Chondrocyte (in vitro differentiated cells): ENCODE measurements at regions not wholly inside any gene's neighbourhood (a gene's known extent, or its start where the extent isn't known, plus 50 kb on each side); places are given as distances from the start of the nearest gene placed in this dataset.

Source experiments
- DNase-seq: peaks from one replicate; pipeline ENCODE4 v3.0.0; 2021; ENCODE audit warnings: mixed read lengths, low spot score
- H3K27ac Mint-ChIP-seq: one replicate; pipeline ENCODE4 v1.8.0; 2021; ENCODE audit warnings: mild to moderate bottlenecking, moderate library complexity, mixed read lengths; ENCODE audit not compliant: unreplicated experiment
- H3K27me3 Mint-ChIP-seq: 2 replicates; pipeline ENCODE4 v1.8.0; 2021; ENCODE audit warnings: low read depth, mixed read lengths
- H3K36me3 Mint-ChIP-seq: 2 replicates; pipeline ENCODE4 v1.8.0; 2021; ENCODE audit warnings: low read depth, mixed read lengths
- H3K4me1 Mint-ChIP-seq: 2 replicates; pipeline ENCODE4 v1.8.0; 2021; ENCODE audit warnings: low read depth, mild to moderate bottlenecking, mixed read lengths
- H3K4me3 Mint-ChIP-seq: one replicate; pipeline ENCODE4 v1.8.0; 2021; ENCODE audit warnings: mild to moderate bottlenecking, moderate library complexity, mixed read lengths; ENCODE audit not compliant: unreplicated experiment
- H3K9me3 Mint-ChIP-seq: 2 replicates; pipeline ENCODE4 v1.8.0; 2021; ENCODE audit warnings: low read depth, mixed read lengths
- TF ChIP-seq, protein P1 (sequence below): fragments of 200-600 bp; sonication (generic); IDR thresholded peaks from 2 replicates; pipeline ENCODE4 v1.5.0; 2021; ENCODE audit warnings: antibody characterized with exemption, mild to moderate bottlenecking, moderate library complexity

DNA sequence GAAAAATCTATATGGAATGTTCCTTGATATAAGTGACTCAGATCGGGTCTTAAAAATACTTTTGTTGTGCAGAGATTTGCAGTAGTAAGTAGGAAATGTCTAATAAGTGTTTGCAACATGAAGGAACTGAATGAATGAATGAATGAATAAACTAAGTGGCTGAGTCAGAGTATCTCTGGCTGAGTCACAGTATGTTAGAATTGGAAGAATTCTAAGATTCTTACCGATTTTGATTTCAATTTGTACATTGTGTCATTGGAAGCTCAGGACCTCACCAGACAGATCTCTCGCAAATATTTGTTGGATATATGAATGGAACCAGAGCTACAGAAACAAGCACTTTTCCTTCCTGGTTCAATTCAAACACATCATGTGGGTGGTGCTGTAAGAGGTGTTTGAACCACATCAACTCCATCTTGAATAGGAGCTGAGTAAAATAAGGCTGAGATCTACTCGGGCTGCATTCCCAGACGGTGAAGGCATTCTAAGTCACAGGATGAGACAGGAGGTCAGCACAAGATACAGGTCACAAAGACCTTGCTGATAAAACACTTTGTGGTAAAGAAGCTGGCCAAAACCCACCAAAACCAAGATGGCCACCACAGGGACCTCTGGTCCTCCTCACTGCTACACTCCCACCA is 123.9 kb upstream of the FOXN3 start:
- peaks cover 40% of the 10 kb centered on the region for H3K4me1 Mint-ChIP-seq
- no peak for DNase-seq
- peaks cover 1% of the 10 kb centered on the region for H3K36me3 Mint-ChIP-seq
- TF ChIP-seq, protein P1, sequence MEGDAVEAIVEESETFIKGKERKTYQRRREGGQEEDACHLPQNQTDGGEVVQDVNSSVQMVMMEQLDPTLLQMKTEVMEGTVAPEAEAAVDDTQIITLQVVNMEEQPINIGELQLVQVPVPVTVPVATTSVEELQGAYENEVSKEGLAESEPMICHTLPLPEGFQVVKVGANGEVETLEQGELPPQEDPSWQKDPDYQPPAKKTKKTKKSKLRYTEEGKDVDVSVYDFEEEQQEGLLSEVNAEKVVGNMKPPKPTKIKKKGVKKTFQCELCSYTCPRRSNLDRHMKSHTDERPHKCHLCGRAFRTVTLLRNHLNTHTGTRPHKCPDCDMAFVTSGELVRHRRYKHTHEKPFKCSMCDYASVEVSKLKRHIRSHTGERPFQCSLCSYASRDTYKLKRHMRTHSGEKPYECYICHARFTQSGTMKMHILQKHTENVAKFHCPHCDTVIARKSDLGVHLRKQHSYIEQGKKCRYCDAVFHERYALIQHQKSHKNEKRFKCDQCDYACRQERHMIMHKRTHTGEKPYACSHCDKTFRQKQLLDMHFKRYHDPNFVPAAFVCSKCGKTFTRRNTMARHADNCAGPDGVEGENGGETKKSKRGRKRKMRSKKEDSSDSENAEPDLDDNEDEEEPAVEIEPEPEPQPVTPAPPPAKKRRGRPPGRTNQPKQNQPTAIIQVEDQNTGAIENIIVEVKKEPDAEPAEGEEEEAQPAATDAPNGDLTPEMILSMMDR: no peak
- no peaks in the 10 kb centered on the region for H3K27me3 Mint-ChIP-seq
- peak overlapping the region; percentile 13 for H3K27ac Mint-ChIP-seq
- H3K4me3 Mint-ChIP-seq: no peak overlapping the region
- H3K9me3 Mint-ChIP-seq: no peaks in the 10 kb centered on the region

DNA sequence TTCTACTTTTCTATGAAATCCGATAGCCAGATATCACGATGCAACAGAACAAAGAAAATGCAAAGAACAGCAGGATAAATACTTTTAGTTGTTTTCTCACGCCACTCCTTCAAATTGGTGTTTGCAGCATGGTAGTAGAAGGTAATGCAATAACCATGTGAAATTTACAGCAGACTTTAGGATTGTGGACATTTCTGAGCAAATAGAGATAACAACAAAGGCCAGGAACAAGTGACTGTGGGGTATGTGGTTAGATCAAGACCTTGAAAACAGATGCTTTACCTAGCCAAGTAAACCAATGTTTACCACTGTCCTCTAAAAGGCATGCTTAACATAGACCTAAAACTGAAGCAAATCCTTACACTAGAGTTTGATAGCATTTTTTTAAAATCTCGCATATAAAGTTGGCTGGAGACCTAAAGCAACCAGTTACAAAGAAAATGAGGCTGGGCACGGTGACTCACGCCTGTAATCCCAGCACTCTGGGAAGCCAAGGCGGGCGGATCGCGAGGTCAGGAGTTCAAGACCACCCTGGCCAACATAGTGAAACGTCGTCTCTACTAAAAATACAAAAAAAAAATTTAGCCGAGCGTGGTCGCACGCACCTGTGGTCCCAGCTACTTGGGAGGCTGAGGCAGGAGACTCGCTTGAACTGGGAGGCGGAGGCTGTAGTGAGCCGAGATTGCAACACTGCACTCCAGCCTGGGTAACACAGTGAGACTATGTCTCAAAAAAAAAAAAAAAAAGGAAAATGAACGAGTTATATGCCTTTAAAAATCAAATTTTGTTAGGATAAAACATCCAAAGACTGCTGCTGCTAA is 123.2 kb upstream of the FOXN3 start:
- Mint-ChIP-seq H3K27ac (peak overlapping the region; percentile 82), H3K27me3 (no peaks in the 10 kb centered on the region), H3K4me3 (no peak overlapping the region), H3K36me3 (peaks cover 1% of the 10 kb centered on the region), H3K9me3 (no peaks in the 10 kb centered on the region), H3K4me1 (peaks cover 46% of the 10 kb centered on the region)
- DNase-seq: no peak
- TF ChIP-seq, protein P1: no peak

DNA sequence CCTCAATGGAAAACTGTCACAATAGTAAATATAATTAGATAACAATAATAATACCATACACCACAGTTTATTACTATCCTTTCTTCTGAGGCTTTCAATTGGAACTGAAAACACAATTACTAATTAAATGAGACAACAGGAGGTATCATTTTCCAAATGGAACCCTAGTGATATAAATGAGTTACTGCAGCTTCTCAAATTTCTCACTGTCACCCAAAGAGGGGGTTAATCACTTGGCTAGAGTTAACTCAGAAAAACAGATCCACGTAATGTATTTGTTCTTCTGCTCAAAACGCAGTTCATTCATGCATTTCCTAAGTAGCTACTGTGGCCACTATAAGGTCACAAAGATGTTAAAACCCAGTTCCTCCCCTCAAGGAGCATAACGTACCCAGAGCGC is 120.9 kb upstream of the FOXN3 start:
- no peaks in the 10 kb centered on the region for H3K27me3 Mint-ChIP-seq
- TF ChIP-seq, protein P1: peak; percentile 26
- no peaks in the 10 kb centered on the region for H3K9me3 Mint-ChIP-seq
- no peak overlapping the region for H3K27ac Mint-ChIP-seq
- peaks cover 1% of the 10 kb centered on the region for H3K36me3 Mint-ChIP-seq
- H3K4me1 Mint-ChIP-seq: peaks cover 52% of the 10 kb centered on the region
- H3K4me3 Mint-ChIP-seq: no peak overlapping the region
- no peak for DNase-seq

DNA sequence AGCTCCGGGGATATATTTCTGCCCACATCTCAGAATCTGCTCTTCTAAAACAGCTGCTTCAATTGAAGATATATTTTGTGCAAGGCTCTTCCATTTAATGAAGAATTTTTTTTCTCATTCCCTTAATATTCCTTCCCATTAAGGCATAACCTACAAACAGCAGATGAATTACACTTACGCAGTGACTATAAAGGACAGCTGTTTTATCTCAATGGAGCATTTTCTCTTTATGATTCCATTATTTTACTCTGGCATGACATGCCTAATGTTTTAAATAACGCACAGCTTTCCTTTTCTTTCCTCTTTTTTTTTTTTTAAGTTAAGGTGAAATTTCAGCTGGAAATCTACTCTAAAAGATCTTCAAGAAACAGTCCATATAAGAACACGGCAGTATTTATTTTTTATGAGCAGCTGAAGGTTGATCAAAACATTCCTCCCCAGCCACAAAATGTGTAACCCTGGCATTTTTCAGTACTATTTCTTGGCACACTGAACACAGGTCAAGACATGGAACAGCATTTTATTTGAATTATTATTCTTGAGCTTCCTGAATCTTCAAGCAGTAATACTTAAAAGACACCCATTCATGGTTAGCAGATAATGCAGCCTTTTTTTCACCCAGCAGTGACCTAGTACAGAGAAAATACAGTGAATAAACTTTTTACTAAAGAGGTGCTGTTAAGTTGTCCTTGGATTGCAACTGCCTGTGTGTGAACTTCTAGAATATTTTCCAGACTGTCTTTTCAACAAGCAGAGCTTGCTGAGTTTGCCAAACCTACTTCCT is 118.1 kb upstream of the FOXN3 start:
- H3K4me1 Mint-ChIP-seq: peaks cover 33% of the 10 kb centered on the region
- no peak for DNase-seq
- TF ChIP-seq, protein P1: no peak

DNA sequence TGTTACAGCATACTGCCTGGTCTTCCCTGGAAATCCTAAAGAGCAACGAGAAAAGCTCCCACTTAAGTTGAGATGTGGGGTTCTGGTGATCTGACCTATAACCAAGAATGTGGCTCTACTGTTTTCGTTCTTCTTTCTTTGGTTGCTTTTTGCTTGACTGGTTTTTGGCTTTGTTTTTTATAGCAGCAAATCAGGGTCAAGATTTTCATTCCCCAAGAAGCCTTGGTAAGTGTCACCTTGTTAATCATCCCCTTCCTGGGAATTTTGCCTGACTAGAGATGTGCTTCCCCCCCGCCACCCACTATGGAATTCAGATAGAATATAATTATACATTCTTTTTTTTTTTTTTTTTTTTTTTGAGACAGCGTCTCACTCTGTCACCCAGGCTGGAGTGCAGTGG is 116.7 kb upstream of the FOXN3 start:
- Mint-ChIP-seq H3K4me1 (peaks cover 27% of the 10 kb centered on the region), H3K27me3 (no peaks in the 10 kb centered on the region), H3K27ac (no peak overlapping the region), H3K4me3 (no peak overlapping the region), H3K36me3 (peaks cover 1% of the 10 kb centered on the region), H3K9me3 (no peaks in the 10 kb centered on the region)
- TF ChIP-seq, protein P1: no peak
- DNase-seq: no peak

More for the DNA sequence above, 118.1 kb upstream of the FOXN3 start:
- Mint-ChIP-seq H3K4me3 (peak overlapping the region; percentile 5), H3K27me3 (no peaks in the 10 kb centered on the region), H3K27ac (peak overlapping the region; percentile 78), H3K9me3 (no peaks in the 10 kb centered on the region), H3K36me3 (peaks cover 1% of the 10 kb centered on the region)
